GM18867 (cell line): ENCODE measurements at regions not wholly inside any gene's neighbourhood (a gene's known extent, or its start where the extent isn't known, plus 50 kb on each side); places are given as distances from the start of the nearest gene placed in this dataset.
"Not testable (repeated sequence)": the region's sequence is repeated elsewhere in the genome, so short reads cannot be mapped to it uniquely, and the experiment has no call there.

Source experiments
- ATAC-seq: cut with Tn5 transposase; IDR thresholded peaks from one replicate; pipeline ENCODE4 v1.9.1; 2021; ENCODE audit warnings: mild to moderate bottlenecking, moderate library complexity; ENCODE audit not compliant: unreplicated experiment

- no peak for ATAC-seq
Measured at GRCh38 chr16:79954921-79955705, 354.6 kb upstream of the MAF start.

GRCh38 chr16:79950932-79951719 is 350.6 kb upstream of the MAF start:
- ATAC-seq: no peak

GRCh38 chr16:79949417-79949816 is 348.9 kb upstream of the MAF start:
- ATAC-seq: no peak

GRCh38 chr16:79947771-79948170 is 347.2 kb upstream of the MAF start:
- peak; percentile 77 for ATAC-seq

GRCh38 chr16:79946252-79946651 is 345.7 kb upstream of the MAF start:
- no peak for ATAC-seq

GRCh38 chr16:79943736-79944135 is 343.2 kb upstream of the MAF start:
- ATAC-seq: no peak

GRCh38 chr16:79938575-79938974 is 338.0 kb upstream of the MAF start:
- no peak for ATAC-seq

- ATAC-seq: not testable (repeated sequence)
Measured at GRCh38 chr16:79937671-79938070, 337.1 kb upstream of the MAF start.

- ATAC-seq: no peak
Measured at GRCh38 chr16:79933603-79934002, 333.1 kb upstream of the MAF start.

- ATAC-seq: no peak
Measured at GRCh38 chr16:79932572-79932971, 332.0 kb upstream of the MAF start.

- ATAC-seq: no peak
Measured at GRCh38 chr16:79931721-79932120, 331.2 kb upstream of the MAF start.

GRCh38 chr16:79929260-79929965 is 328.9 kb upstream of the MAF start:
- ATAC-seq: no peak

- ATAC-seq: no peak
Measured at GRCh38 chr16:79928142-79928873, 327.8 kb upstream of the MAF start.

GRCh38 chr16:79926451-79927205 is 326.1 kb upstream of the MAF start:
- no peak for ATAC-seq

GRCh38 chr16:79923431-79923830 is 322.9 kb upstream of the MAF start:
- no peak for ATAC-seq

GRCh38 chr16:79920685-79921084 is 320.1 kb upstream of the MAF start:
- no peak for ATAC-seq

GRCh38 chr16:79918916-79919315 is 318.4 kb upstream of the MAF start:
- peak; percentile 57 for ATAC-seq

- no peak for ATAC-seq
Measured at GRCh38 chr16:79915761-79916160, 315.2 kb upstream of the MAF start.

- no peak for ATAC-seq
Measured at GRCh38 chr16:79914961-79915720, 314.6 kb upstream of the MAF start.
